ENCODE measurements at regions not wholly inside any gene's neighbourhood (a gene's known extent, or its start where the extent isn't known, plus 50 kb on each side); places are given as distances from the start of the nearest gene placed in this dataset.

- Histone ChIP-seq H3K4me3 (ENCODE audit: low read depth, low read length) (no peak overlapping the region), H3K36me3 (ENCODE audit: control insufficient read depth, insufficient read depth, low read length) (no peaks in the 10 kb centered on the region), H3K27me3 (ENCODE audit: control insufficient read depth, insufficient read depth, low read length) (no peaks in the 10 kb centered on the region)
- TF ChIP-seq CTCF (IDR thresholded peaks at IDR 0.05; ENCODE audit: insufficient read depth, low read length, poor library complexity, severe bottlenecking) = no peak
- no peak for DNase-seq (ENCODE audit: low read depth)
Observed at GRCh38 chr3:74436184-74436583, 178.3 kb downstream of the CNTN3 start.

- DNase-seq (ENCODE audit: low read depth) = no peak
- TF ChIP-seq CTCF (IDR thresholded peaks at IDR 0.05; ENCODE audit: insufficient read depth, low read length, poor library complexity, severe bottlenecking) = no peak
- Histone ChIP-seq H3K36me3 (ENCODE audit: control insufficient read depth, insufficient read depth, low read length) (no peaks in the 10 kb centered on the region), H3K27me3 (ENCODE audit: control insufficient read depth, insufficient read depth, low read length) (no peaks in the 10 kb centered on the region), H3K4me3 (ENCODE audit: low read depth, low read length) (no peak overlapping the region)
Observed at GRCh38 chr3:74435631-74436030, 178.8 kb downstream of the CNTN3 start.

GRCh38 chr3:74434406-74434805, 180.1 kb downstream of the CNTN3 start:
- no peaks in the 10 kb centered on the region for H3K36me3 ChIP-seq (ENCODE audit: control insufficient read depth, insufficient read depth, low read length)
- H3K27me3 ChIP-seq (ENCODE audit: control insufficient read depth, insufficient read depth, low read length) = no peaks in the 10 kb centered on the region
- H3K4me3 ChIP-seq (ENCODE audit: low read depth, low read length) = no peak overlapping the region
- DNase-seq (ENCODE audit: low read depth) = no peak
- no peak for TF ChIP-seq CTCF (IDR thresholded peaks at IDR 0.05; ENCODE audit: insufficient read depth, low read length, poor library complexity, severe bottlenecking)

- Histone ChIP-seq H3K27me3 (ENCODE audit: control insufficient read depth, insufficient read depth, low read length) (no peaks in the 10 kb centered on the region), H3K4me3 (ENCODE audit: low read depth, low read length) (no peak overlapping the region), H3K36me3 (ENCODE audit: control insufficient read depth, insufficient read depth, low read length) (no peaks in the 10 kb centered on the region)
- DNase-seq (ENCODE audit: low read depth) = no peak
- TF ChIP-seq CTCF (IDR thresholded peaks at IDR 0.05; ENCODE audit: insufficient read depth, low read length, poor library complexity, severe bottlenecking) = no peak
Observed at GRCh38 chr3:74426571-74426970, 187.9 kb downstream of the CNTN3 start.

- no peak overlapping the region for H3K4me3 ChIP-seq (ENCODE audit: low read depth, low read length)
- no peaks in the 10 kb centered on the region for H3K27me3 ChIP-seq (ENCODE audit: control insufficient read depth, insufficient read depth, low read length)
- H3K36me3 ChIP-seq (ENCODE audit: control insufficient read depth, insufficient read depth, low read length) = no peaks in the 10 kb centered on the region
- no peak for TF ChIP-seq CTCF (IDR thresholded peaks at IDR 0.05; ENCODE audit: insufficient read depth, low read length, poor library complexity, severe bottlenecking)
- no peak for DNase-seq (ENCODE audit: low read depth)
Observed at GRCh38 chr3:74423867-74424266, 190.6 kb downstream of the CNTN3 start.

- Histone ChIP-seq H3K4me3 (ENCODE audit: low read depth, low read length) (no peak overlapping the region), H3K27me3 (ENCODE audit: control insufficient read depth, insufficient read depth, low read length) (no peaks in the 10 kb centered on the region), H3K36me3 (ENCODE audit: control insufficient read depth, insufficient read depth, low read length) (no peaks in the 10 kb centered on the region)
- DNase-seq (ENCODE audit: low read depth) = no peak
- no peak for TF ChIP-seq CTCF (IDR thresholded peaks at IDR 0.05; ENCODE audit: insufficient read depth, low read length, poor library complexity, severe bottlenecking)
Observed at GRCh38 chr3:74420538-74421124, 193.8 kb downstream of the CNTN3 start.

All from kidney epithelial cell (primary cell).